GM18520 (cell line): ENCODE measurements at regions not wholly inside any gene's neighbourhood (a gene's known extent, or its start where the extent isn't known, plus 50 kb on each side); places are given as distances from the start of the nearest gene placed in this dataset.
"Not testable (repeated sequence)": the region's sequence is repeated elsewhere in the genome, so short reads cannot be mapped to it uniquely, and the experiment has no call there.

Experiments
- ATAC-seq: cut with Tn5 transposase; IDR thresholded peaks from one replicate; pipeline ENCODE4 v1.9.1; 2021; ENCODE audit not compliant: unreplicated experiment

DNA sequence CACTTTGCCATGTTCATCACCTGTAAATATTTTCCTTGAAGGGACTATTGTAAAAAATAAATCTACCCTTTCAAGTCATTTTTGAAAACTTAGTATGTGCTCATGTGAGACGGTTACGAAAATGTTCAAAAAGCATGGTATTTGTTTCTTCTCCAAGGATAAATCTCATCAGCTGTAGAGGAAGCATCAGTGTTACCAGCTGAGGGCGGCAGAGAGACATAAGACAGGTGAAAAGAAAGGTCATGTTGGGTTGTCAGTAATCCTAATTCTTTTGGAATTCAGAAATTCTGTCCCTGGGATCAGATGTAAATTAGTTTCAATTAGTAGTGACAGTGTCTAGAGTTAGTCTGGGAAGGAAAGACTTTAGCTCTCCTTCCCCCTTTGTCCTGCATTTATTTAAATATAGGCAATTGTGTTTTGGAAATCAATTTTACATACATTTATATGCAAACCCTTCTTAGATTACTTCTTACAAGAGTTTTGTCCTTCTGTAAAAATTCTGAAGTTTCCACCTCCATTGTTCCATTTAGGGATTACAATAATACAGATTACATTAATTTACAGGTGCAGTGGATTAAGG lies 791.9 kb upstream of the CDH6 start:
- no peak for ATAC-seq

DNA sequence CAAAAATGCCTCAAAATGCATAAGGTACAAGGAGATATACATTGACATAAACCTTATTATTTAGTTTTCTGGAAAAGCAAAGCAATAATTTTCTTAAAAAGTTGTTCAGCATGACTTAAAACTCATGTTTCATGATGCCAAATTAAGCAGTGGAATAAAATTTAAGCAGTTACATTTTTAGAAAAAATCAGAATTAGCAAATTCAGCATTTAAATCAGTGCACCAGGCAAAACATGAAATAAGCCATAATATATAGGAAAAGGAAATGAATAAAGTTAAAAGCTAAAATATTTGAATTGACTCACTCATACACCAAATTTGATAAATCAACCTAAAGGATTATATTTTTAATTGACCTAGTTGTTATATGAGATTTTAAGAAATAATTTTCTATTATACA lies 795.1 kb upstream of the CDH6 start:
- no peak for ATAC-seq

GRCh38 chr5:30392897-30393296 lies 800.6 kb upstream of the CDH6 start:
- ATAC-seq, result no peak

- ATAC-seq, result no peak
Observed at GRCh38 chr5:30390095-30390494, 803.4 kb upstream of the CDH6 start.

GRCh38 chr5:30387974-30388632 lies 805.4 kb upstream of the CDH6 start:
- no peak for ATAC-seq

GRCh38 chr5:30385754-30386153 lies 807.7 kb upstream of the CDH6 start:
- no peak for ATAC-seq

GRCh38 chr5:30384171-30384570 lies 809.3 kb upstream of the CDH6 start:
- no peak for ATAC-seq

DNA sequence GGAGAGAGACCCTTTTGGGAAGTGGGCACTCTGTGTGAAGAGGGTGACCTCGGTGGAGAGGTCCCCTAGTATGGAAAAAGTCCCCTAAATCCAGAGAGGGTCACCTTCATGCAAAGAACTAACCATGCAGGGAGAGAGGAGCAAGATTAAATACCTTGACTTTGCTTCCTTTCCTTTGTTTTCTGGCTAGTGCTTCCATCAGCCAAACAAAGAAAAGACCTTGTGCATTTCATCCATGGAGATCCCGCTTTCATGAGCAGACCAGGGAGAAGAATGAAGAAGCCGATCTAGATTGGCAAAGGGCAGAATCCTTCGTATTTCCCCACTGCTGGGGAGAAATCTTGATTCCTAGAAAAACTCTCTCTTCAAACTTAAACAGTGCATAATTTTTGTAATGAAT lies 813.3 kb upstream of the CDH6 start:
- no peak for ATAC-seq

DNA sequence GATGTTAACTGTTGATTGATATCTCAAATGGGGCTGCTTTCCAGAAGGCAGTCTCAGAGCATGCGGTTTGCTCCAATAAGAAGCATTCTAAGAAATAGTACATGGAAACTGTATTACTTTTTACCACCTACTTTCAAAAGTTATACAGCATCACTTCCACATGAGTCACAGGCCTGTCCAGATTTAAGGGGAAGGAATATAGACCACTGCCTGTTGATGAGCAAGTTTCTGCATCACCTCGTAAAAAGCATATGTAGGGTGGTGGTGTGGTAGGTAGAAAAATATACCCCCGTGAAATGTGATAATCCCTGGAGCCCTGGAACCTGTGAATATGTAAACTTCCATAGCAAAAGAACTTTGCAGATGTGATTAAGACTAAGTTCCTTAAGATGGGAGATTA lies 816.6 kb upstream of the CDH6 start:
- no peak for ATAC-seq

GRCh38 chr5:30368064-30368463 lies 825.4 kb upstream of the CDH6 start:
- ATAC-seq, result no peak

- not testable (repeated sequence) for ATAC-seq
Observed at GRCh38 chr5:30365031-30365430, 828.5 kb upstream of the CDH6 start.

DNA sequence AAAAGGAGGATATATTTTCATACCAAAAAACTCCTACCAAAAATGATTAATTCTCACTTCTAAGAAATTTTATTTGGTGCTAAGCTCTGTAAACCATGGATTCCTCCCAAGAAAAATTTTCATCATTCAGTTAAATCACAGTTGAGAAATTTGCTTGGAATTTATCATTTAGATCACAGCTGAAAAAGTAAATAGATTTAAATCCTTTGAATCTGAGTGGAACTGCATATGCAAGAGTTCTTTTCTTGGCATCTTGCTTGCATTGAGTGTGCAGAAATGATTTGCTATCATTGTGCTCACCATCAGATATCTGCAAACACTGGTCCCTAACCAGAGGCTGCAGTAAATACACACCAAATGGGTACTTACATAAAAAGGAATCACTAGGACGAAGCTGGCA lies 836.1 kb upstream of the CDH6 start:
- ATAC-seq, result no peak

GRCh38 chr5:30355675-30356074 lies 837.8 kb upstream of the CDH6 start:
- ATAC-seq, result no peak

DNA sequence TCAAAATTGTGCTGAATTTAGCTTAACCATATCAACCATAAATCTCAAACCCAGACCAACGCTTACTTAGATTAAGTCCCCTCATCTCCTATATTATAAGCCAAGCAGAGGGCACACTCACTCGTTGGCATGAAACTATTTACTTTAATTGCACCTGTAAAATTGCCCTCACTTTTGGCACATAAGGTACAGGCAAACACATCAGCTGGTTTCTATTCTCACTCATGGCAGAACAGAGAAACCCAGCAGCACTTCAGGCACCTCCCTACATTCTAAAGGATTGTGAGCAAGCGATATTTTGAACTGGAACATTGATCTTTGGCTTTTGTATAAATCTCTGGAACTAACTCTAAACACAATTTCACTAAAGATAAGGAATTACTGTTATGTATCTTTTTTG lies 845.6 kb upstream of the CDH6 start:
- no peak for ATAC-seq

DNA sequence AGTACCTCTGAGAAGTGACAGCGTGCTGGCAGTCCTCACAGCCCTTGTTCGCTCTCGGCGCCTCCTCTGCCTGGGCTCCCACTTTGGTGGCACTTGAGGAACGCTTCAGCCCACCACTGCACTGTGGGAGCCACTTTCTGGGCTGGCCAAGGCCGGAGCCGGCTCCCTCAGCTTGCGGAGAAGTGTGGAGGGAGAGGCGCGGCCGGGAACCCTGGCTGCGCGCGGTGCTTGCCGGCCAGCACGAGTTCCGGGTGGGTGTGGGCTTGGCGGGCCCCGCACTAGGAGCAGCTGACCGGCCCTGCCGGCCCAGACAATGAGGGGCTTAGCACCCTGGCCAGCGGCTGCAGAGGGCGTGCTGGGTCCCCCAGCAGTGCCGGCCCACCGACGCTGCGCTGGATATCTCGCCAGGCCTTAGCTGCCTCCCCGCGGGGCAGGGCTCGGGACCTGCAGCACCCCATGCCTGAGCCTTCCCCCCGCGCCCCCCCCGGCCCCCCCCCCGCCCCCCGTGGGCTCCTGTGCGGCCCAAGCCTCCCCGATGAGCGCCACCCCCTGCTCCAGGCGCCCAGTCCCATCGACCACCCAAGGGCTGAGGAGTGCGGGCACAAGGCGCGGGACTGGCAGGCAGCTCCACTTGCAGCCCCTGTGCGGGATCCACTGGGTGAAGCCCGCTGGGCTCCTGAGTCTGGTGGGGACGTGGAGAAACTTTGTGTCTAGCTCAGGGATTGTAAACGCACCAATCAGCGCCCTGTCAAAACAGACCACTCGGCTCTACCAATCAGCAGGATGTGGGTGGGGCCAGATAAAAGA lies 847.7 kb upstream of the CDH6 start:
- not testable (repeated sequence) for ATAC-seq

DNA sequence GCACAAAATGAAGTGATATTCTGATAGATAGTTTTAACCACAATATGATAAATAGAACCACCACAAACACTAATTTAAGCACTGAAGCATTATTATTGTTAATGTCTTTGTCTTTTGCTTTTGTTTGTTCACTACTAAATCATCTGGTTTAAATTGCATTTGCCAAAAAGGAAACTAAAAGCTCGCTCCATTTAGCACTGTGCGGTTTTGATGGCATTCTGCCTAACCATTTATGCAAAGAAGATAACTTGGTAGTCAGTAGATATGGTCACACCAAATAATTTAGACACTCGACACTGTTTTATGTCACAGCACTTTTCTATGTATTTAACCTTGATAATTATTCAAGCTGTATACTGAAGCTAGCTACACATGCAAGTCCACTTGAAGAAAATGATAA lies 849.8 kb upstream of the CDH6 start:
- ATAC-seq, result no peak

DNA sequence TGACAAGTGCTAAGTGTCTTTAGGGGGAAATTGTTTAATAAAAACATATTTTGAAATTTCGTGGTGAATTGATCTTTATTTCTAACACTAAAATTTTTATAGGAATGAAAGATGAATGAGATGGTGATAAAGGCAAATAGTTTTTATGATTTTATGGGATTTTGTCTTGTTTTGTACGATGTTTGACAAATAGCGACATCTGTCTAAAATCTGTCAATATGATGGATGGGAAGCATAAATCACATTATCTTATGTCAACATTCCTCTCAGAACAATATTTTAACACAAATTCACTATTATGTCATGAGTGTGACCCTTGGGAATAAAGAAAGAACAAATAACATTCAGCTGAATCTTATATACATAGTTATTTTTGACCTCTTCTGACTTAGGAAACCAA lies 852.0 kb upstream of the CDH6 start:
- ATAC-seq, result no peak

- no peak for ATAC-seq
Observed at GRCh38 chr5:30337084-30337573, 856.4 kb upstream of the CDH6 start.

DNA sequence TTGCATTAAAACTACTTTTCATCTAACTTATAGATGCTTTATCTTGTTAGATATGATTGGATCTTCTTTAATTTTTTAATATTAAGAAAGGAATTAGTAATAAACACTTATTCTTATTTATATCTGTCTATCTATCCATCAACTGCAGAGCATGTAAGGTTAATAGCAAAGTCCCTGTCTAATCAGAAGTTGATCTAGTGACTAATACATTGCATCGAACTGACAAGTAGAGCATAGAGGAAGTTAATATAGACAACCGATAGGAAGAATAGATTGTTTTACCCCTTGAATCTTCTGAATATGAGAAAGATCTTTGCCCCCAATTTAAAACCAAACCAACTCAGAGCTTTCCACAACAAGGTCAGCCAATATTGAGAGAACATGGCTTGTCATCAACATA lies 862.0 kb upstream of the CDH6 start:
- ATAC-seq, result no peak

DNA sequence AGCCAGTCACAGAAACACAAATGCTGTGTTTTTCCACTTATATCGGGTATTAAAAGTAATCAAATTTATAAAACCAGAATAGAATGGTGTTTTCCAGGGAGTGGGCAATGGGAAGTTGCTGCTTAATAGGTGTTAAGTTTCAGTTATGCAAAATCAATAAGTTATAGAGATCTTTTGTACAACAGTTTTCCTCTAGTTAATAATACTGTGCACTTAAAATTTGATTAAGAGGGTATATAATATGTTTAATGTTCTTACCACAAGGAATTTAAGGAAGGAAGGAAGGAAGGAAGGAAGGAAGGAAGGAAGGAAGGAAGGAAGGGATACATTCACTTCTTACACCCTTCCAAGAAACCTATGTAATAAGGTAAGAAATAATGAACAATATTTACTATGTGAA lies 867.7 kb upstream of the CDH6 start:
- no peak for ATAC-seq

DNA sequence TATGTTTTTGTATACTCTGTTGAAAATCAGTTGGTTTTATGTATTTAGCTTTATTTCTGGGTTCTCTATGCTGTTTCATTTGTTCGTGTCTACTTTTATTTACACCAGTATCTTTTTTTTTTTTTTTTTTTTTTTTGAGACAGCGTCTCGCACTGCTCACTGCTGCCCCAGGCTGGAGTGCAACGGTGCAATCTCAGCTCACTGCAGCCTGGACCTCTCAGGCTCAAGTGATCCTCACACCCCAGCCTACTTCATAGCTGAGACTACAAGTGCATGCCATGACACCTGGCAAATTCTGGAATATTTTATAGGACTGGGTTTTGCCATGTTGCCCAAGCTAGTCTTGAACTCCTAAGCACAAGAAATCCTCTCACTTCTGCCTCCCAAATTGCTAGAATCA lies 869.4 kb upstream of the CDH6 start:
- no peak for ATAC-seq

- no peak for ATAC-seq
Observed at GRCh38 chr5:30287890-30288289, 905.6 kb upstream of the CDH6 start.
